OCI-LY3 (cell line): ENCODE measurements at regions not wholly inside any gene's neighbourhood (a gene's known extent, or its start where the extent isn't known, plus 50 kb on each side); places are given as distances from the start of the nearest gene placed in this dataset.

Experiments used
- H2AFZ ChIP-seq: fragments of 200-600, 300-600 bp; shearing (Covaris generic); 2 replicates; pipeline ENCODE4 v1.6.0; 2014; ENCODE audit warnings: antibody characterized with exemption, low read depth, low read length
- H3K27ac ChIP-seq: fragments of 200-600, 300-600 bp; sonication (generic); 2 replicates; pipeline ENCODE4 v1.5.1; 2014; ENCODE audit warnings: mild to moderate bottlenecking, low read length, moderate library complexity, mixed read lengths
- H3K27me3 ChIP-seq: fragments of 200-600, 300-600 bp; sonication (generic); 2 replicates; pipeline ENCODE4 v1.6.1; 2014; ENCODE audit warnings: low read depth, low read length, mixed read lengths
- H3K36me3 ChIP-seq: fragments of 200-600, 300-600 bp; sonication (generic); replicated peaks from 2 replicates; pipeline ENCODE3; 2014; ENCODE audit warnings: low read depth, low read length, mixed read lengths
- H3K4me1 ChIP-seq: fragments of 300-600, 200-600 bp; sonication (generic); 2 replicates; pipeline ENCODE4 v1.6.1; 2014; ENCODE audit warnings: low read length, mixed read lengths
- H3K4me2 ChIP-seq: fragments of 200-600, 300-600 bp; sonication (generic); 2 replicates; pipeline ENCODE4 v1.6.1; 2014; ENCODE audit warnings: low read length, mixed read lengths
- H3K4me3 ChIP-seq: fragments of 300-600, 200-600 bp; sonication (generic); 2 replicates; pipeline ENCODE4 v1.5.1; 2014; ENCODE audit warnings: antibody characterized with exemption, mild to moderate bottlenecking, low read length, moderate library complexity
- H3K79me2 ChIP-seq: fragments of 300-600, 200-600 bp; shearing (Covaris generic); 2 replicates; pipeline ENCODE4 v1.6.1; 2014; ENCODE audit warnings: mild to moderate bottlenecking, low read length, mixed read lengths
- H3K9ac ChIP-seq: fragments of 300-600, 200-600 bp; shearing (Covaris generic); 2 replicates; pipeline ENCODE4 v1.6.0; 2014; ENCODE audit warnings: mild to moderate bottlenecking, low read length, moderate library complexity
- H3K9me3 ChIP-seq: fragments of 200-600, 300-600 bp; shearing (Covaris generic); 2 replicates; pipeline ENCODE4 v1.6.1; 2014; ENCODE audit warnings: low read length, mixed read lengths; ENCODE audit not compliant: insufficient read depth
- H4K20me1 ChIP-seq: fragments of 200-600, 300-600 bp; sonication (generic); 2 replicates; pipeline ENCODE4 v1.6.1; 2016; ENCODE audit warnings: low read length, mixed read lengths; ENCODE audit not compliant: insufficient read depth
- EZH2phosphoT487 ChIP-seq: fragments of 200-600 bp; shearing (Covaris generic); IDR thresholded peaks from 2 replicates; pipeline ENCODE4 v1.6.1; 2018; ENCODE audit warnings: antibody characterized with exemption, mixed run types, low read depth
- TF ChIP-seq, protein P1 (sequence below): fragments of 200-600, 300-600 bp; sonication (generic); IDR thresholded peaks from 2 replicates; pipeline ENCODE4 v1.5.1; 2014; ENCODE audit warnings: antibody characterized with exemption, low read length, low read depth

DNA sequence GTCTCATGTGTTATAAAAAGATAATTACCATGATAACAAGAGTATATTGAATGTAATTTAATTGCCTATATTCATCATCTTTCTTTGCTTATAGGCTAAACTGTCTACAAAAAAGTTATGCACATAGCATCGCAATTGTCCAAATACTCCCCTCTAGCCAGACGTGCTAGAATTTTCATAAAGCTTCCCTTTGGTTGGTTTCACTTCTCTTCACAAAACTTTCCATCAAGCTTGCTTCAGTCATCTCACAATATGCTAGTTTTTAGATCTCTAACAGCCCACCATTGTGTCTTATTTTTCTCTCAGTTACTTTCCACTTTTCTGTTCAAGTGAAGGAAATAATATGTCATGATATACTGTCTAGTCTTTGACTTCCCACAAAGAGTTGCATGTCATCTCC is 448.3 kb upstream of the SPANXN1 start:
- Histone ChIP-seq H3K9me3 (no peaks in the 10 kb centered on the region), H2AFZ (peak overlapping the region; percentile 92; the same call in 1 of the 2 replicates), H3K27me3 (no peaks in the 10 kb centered on the region), H3K4me1 (peaks cover 51% of the 10 kb centered on the region), H3K9ac (peak overlapping the region; percentile 59; the same call in 1 of the 2 replicates), H3K4me3 (peak overlapping the region; percentile 65), H3K4me2 (peak overlapping the region; percentile 79), H4K20me1 (no peaks in the 10 kb centered on the region), H3K27ac (peak overlapping the region; percentile 99), H3K79me2 (no peaks in the 10 kb centered on the region), H3K36me3 (peaks cover 4% of the 10 kb centered on the region)
- TF ChIP-seq, protein P1, sequence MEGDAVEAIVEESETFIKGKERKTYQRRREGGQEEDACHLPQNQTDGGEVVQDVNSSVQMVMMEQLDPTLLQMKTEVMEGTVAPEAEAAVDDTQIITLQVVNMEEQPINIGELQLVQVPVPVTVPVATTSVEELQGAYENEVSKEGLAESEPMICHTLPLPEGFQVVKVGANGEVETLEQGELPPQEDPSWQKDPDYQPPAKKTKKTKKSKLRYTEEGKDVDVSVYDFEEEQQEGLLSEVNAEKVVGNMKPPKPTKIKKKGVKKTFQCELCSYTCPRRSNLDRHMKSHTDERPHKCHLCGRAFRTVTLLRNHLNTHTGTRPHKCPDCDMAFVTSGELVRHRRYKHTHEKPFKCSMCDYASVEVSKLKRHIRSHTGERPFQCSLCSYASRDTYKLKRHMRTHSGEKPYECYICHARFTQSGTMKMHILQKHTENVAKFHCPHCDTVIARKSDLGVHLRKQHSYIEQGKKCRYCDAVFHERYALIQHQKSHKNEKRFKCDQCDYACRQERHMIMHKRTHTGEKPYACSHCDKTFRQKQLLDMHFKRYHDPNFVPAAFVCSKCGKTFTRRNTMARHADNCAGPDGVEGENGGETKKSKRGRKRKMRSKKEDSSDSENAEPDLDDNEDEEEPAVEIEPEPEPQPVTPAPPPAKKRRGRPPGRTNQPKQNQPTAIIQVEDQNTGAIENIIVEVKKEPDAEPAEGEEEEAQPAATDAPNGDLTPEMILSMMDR: no peak
- TF ChIP-seq EZH2phosphoT487: no peak

DNA sequence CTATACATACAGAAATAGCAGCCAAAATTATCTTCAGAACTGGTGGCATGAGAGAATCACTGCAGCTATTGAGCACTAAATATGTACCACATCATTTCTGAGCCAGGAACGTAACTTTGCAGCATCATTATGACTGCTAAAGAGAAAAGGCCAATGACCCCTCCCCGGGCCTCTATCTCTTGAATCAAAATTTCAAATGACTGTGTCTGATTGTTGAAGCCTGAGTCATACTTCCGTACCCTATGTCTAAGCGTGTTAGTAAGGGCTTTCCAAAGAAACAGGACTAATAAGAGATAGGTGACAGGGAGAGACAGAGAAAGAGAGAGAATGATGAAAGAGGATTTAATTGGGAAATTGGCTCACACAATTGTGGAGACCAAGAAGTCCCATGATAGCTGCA is 445.5 kb upstream of the SPANXN1 start:
- Histone ChIP-seq H3K36me3 (peaks cover 4% of the 10 kb centered on the region), H3K79me2 (no peaks in the 10 kb centered on the region), H4K20me1 (no peaks in the 10 kb centered on the region), H3K9ac (no peak overlapping the region), H3K4me2 (no peak overlapping the region), H3K27ac (no peak overlapping the region), H2AFZ (no peak overlapping the region), H3K27me3 (no peaks in the 10 kb centered on the region), H3K4me1 (peaks cover 41% of the 10 kb centered on the region), H3K4me3 (no peak overlapping the region), H3K9me3 (no peaks in the 10 kb centered on the region)
- TF ChIP-seq EZH2phosphoT487: no peak
- TF ChIP-seq, protein P1: no peak

DNA sequence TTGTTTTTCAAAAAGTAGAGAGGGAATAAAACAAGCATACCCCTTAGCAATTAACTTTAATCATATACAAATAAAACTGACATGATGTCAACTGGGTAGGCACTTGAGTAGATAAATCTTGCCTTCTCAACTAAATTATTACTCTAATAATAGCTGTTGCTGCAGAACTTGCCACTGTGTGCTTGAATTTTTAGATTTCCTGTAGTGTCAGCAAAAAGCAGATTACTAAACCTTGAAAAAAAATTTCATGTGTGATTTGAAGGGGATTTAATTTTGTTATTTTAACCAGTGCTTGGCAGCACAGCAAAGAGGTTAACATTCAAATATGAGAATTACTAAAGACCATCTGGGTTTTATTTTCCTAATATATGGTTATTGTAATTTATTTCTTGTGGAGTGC is 438.3 kb upstream of the SPANXN1 start:
- Histone ChIP-seq H3K79me2 (no peaks in the 10 kb centered on the region), H4K20me1 (no peaks in the 10 kb centered on the region), H3K4me1 (no peaks in the 10 kb centered on the region), H3K4me3 (no peak overlapping the region), H3K27me3 (no peaks in the 10 kb centered on the region), H3K27ac (no peak overlapping the region), H3K4me2 (no peak overlapping the region), H3K9me3 (no peaks in the 10 kb centered on the region), H3K9ac (no peak overlapping the region), H2AFZ (no peak overlapping the region), H3K36me3 (no peaks in the 10 kb centered on the region)
- no peak for TF ChIP-seq EZH2phosphoT487
- TF ChIP-seq, protein P1: no peak

DNA sequence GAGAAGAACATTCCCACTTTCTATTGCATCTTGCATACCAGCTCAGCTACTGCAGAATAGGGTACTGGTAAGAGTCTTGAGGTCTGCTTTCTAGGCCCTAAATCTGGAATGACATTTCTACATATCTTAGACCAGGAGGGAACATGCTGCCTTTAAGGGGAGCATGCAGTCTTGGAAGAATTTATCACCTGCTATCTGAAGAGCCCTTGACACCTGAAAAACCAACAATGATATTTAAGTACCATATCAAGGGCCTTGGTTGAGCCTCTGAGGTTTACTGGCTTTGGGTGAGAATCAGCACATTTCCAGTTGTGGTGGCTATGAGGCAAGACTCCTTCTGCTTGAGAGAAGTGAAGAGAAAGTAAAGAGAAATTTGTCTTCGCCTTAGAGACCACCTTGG is 436.8 kb upstream of the SPANXN1 start:
- H3K36me3 ChIP-seq: no peaks in the 10 kb centered on the region
- H3K27ac ChIP-seq: no peak overlapping the region
- no peaks in the 10 kb centered on the region for H4K20me1 ChIP-seq
- no peak overlapping the region for H3K4me3 ChIP-seq
- H3K27me3 ChIP-seq: no peaks in the 10 kb centered on the region
- H3K4me1 ChIP-seq: no peaks in the 10 kb centered on the region
- no peak overlapping the region for H2AFZ ChIP-seq
- no peak overlapping the region for H3K4me2 ChIP-seq
- no peak for TF ChIP-seq EZH2phosphoT487
- TF ChIP-seq, protein P1: no peak
- H3K9ac ChIP-seq: no peak overlapping the region
- no peaks in the 10 kb centered on the region for H3K9me3 ChIP-seq
- no peaks in the 10 kb centered on the region for H3K79me2 ChIP-seq
